IPS-18c (cell line): ENCODE measurements at regions not wholly inside any gene's neighbourhood (a gene's known extent, or its start where the extent isn't known, plus 50 kb on each side); places are given as distances from the start of the nearest gene placed in this dataset.

Source experiments
- H3K4me3 ChIP-seq: 2 replicates; pipeline ENCODE4 v1.7.0; 2013; ENCODE audit warnings: low read depth, mild to moderate bottlenecking, low read length, moderate library complexity; ENCODE audit not compliant: insufficient read depth
- H3K9me3 ChIP-seq: one replicate; pipeline ENCODE4 v1.6.1; 2013; ENCODE audit warnings: mild to moderate bottlenecking, low read length, moderate library complexity; ENCODE audit not compliant: control insufficient read depth, insufficient read depth

GRCh38 chr13:80438521-80438920, 97.6 kb upstream of the SPRY2 start:
- H3K9me3 ChIP-seq: no peaks in the 10 kb centered on the region
- H3K4me3 ChIP-seq: no peak overlapping the region

DNA sequence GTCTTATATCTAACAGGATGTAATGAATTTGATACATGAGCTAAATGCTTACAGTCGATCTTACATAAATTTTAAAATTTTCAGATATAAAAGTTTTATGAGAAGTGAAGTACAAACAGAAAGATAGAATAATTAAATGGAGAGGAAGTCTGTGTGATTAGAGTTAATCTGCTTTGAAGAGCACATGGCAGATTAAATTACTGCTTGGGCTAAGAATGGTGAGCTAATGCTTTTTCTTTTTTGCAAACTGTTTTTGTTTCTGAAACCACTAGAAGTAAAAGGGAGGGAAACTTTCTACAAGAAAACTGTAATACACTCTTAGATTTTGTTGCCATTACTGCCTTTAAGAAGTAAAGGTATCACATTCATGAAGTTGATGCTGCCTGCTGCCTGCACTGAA, 96.3 kb upstream of the SPRY2 start:
- Histone ChIP-seq H3K4me3 (no peak overlapping the region), H3K9me3 (no peaks in the 10 kb centered on the region)

- Histone ChIP-seq H3K9me3 (no peaks in the 10 kb centered on the region), H3K4me3 (no peak overlapping the region)
Measured at GRCh38 chr13:80436571-80437169, 95.7 kb upstream of the SPRY2 start.

DNA sequence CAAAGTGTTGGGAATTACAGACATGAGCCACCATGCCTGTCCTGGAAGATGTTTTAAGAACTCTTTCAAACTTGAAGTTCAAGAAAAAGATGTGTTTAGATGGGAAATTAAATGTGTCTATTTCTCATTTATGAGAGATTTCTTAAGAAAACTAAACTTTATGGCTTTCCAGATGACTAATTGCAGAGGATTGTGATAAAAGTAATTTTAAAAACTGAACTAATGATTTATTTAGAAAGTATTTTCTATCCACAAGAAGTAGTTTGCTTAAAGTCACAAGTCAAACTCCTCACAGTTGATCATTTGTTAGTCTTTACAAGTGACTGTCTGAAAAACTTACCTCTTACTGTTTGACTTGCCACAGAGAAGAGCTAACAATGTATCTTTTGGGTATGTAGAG, 89.6 kb upstream of the SPRY2 start:
- no peak overlapping the region for H3K4me3 ChIP-seq
- no peaks in the 10 kb centered on the region for H3K9me3 ChIP-seq

- H3K9me3 ChIP-seq: peaks cover 6% of the 10 kb centered on the region
- H3K4me3 ChIP-seq: no peak overlapping the region
Measured at GRCh38 chr13:80428349-80429096, 87.6 kb upstream of the SPRY2 start.

- Histone ChIP-seq H3K4me3 (no peak overlapping the region), H3K9me3 (peaks cover 7% of the 10 kb centered on the region)
Measured at GRCh38 chr13:80419416-80419815, 78.5 kb upstream of the SPRY2 start.

DNA sequence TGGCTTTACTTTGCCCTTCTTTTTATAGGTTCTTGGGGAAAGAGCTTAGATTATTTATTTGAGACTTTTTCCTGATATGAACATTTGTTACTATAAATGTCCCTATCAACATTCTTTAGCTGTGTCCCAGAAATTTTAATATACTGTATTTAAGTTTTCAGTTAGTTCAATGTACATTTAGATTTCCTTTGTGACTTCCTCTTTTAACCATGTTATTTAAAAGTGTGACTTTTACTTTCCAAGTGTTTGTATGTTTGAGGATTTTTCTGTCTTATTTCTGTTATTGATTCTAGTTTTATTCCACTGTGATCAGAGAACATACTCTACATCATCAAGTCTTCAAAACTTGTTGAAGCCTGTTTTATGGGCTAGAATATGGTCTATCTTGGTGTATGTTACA, 72.7 kb upstream of the SPRY2 start:
- H3K9me3 ChIP-seq: no peaks in the 10 kb centered on the region
- H3K4me3 ChIP-seq: no peak overlapping the region

DNA sequence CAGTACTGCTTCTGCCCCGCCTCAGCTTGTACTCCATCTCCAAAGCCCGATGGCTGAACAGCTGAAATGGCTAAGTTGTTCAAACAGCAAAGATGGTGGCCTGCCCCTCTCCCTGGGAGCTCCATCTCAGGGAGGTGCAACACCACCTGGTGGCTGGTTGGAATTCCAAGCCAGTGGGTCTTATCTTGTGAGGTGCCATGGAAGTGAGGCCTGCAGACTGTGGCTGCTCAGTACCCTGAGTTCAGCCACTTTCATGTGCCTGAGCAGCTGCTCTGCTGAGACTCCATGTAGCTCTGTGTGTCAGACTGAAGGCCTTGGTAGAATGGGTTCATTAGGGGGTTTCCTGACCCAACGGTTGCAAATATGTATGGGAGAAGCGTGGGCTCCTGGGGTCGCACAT, 67.3 kb upstream of the SPRY2 start:
- Histone ChIP-seq H3K9me3 (no peaks in the 10 kb centered on the region), H3K4me3 (no peak overlapping the region)

- no peak overlapping the region for H3K4me3 ChIP-seq
- no peaks in the 10 kb centered on the region for H3K9me3 ChIP-seq
Measured at GRCh38 chr13:80400865-80401426, 60.0 kb upstream of the SPRY2 start.

DNA sequence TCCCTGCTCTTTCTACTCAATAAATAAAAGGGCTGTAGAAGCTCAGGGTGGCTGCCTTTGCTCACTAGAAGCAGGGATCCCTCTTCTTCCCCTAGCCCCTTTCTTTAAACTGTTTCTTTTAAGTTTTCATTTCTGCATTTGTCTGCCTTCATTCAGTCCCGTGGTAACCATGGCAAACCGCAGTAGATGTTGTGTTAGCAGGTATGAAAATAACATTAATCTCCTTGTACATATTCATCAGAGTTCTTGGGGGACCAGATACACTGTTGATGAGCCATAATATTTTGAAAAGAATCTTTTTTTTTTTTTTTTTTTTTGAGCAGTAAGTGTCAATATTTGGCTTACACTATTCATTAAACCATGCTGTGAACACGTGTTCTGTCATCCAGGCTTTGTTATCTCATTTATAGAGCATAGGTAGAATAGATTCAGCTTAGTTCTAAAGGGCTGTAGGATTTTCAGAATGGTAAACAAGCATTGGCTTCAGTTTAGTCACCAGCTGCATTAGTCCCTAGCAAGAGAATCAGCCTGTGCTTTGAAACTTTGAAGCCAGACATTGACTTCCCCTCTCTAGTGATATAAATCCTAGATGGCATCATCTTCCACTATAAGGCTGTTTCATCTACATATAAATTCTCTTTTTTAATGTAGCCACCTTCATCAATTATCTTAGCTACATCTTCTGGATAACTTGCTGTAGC, 59.4 kb upstream of the SPRY2 start:
- no peaks in the 10 kb centered on the region for H3K9me3 ChIP-seq

GRCh38 chr13:80399340-80400163, 58.6 kb upstream of the SPRY2 start:
- no peak overlapping the region for H3K4me3 ChIP-seq
- H3K9me3 ChIP-seq: no peaks in the 10 kb centered on the region

More for the DNA sequence above, 59.4 kb upstream of the SPRY2 start:
- no peak overlapping the region for H3K4me3 ChIP-seq
